ENCODE measurements at regions not wholly inside any gene's neighbourhood (a gene's known extent, or its start where the extent isn't known, plus 50 kb on each side); places are given as distances from the start of the nearest gene placed in this dataset.

DNA sequence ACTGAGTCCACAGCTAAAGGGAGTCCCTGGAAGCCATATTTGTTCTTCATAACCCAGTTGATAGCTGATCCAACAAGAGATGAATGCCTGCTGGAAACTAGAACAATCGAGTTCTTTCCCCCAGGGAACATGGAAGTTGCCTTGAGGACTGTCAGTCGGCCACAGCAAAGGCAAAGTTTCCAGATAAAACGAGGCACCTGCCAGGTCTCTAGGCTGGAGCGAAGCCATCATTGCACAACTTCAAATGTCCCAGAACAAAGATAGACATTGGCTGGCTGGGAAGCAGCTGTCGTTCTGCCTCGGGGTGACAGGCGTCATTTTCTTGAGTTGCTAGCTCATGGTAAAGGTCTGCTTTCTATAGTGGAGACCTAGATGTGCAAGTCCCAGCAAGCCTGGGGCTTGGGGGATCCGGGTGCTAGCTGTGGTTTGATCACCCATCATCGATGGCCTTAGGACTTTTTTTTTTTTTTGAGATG, 184.4 kb upstream of the ZNF217 start:
- TF ChIP-seq ARNT (IDR thresholded peaks at IDR 0.05) (no peak), ZNF384 (IDR thresholded peaks at IDR 0.05) (no peak), FOXK2 (IDR thresholded peaks at IDR 0.05) (no peak), PKNOX1 (IDR thresholded peaks at IDR 0.05) (no peak), NFRKB (IDR thresholded peaks at IDR 0.05) (no peak), SUZ12 (IDR thresholded peaks at IDR 0.05) (no peak), TARDBP (IDR thresholded peaks at IDR 0.05) (no peak), FOXM1 (IDR thresholded peaks at IDR 0.05; ENCODE audit: borderline replicate concordance) (no peak), SP1 (IDR thresholded peaks at IDR 0.05) (no peak), L3MBTL2 (conservative IDR thresholded peaks at IDR 0.05) (no peak), HDGF (IDR thresholded peaks at IDR 0.05; ENCODE audit: borderline replicate concordance) (no peak), BHLHE40 (IDR thresholded peaks at IDR 0.05; ENCODE audit: borderline replicate concordance) (no peak), LEF1 (IDR thresholded peaks at IDR 0.05; ENCODE audit: borderline replicate concordance) (no peak), ELF4 (IDR thresholded peaks at IDR 0.05) (no peak)
